HEK293 (cell line): ENCODE measurements at regions not wholly inside any gene's neighbourhood (a gene's known extent, or its start where the extent isn't known, plus 50 kb on each side); places are given as distances from the start of the nearest gene placed in this dataset.

Source experiments
- CTCF ChIA-PET: fragments of 350-600 bp; formaldehyde crosslinking; extraction: SDS; loops from one replicate; lab custom pipeline; 2021; ENCODE audit warnings: antibody characterized with exemption; lab: Yijun Ruan, JAX
- POLR2A ChIA-PET: fragments of 300-600 bp; formaldehyde crosslinking; extraction: SDS; loops from one replicate; lab custom pipeline; 2020; ENCODE audit warnings: antibody characterized with exemption, inconsistent platforms; lab: Yijun Ruan, JAX
- H3K27ac ChIP-seq: fragments of 200-500 bp; sonication (Bioruptor generic); 2 replicates; pipeline ENCODE4 v1.5.1; 2014; ENCODE audit warnings: low read depth, low read length, control low read depth, inconsistent platforms; ENCODE audit errors: extremely low read depth
- H3K36me3 ChIP-seq, 2 experiments: fragments of 200-500 bp in 1 of 2; sonication (Bioruptor generic) in 1 of 2; 1 replicate in 1 of 2; 2 replicates in 1 of 2; pipeline ENCODE4 v1.5.1; 2014 to 2017; ENCODE audit warnings: inconsistent platforms in 2 of 2, low read length in 2 of 2; ENCODE audit not compliant: control insufficient read depth in 2 of 2, insufficient read depth in 1 of 2
- H3K4me1 ChIP-seq: fragments of 200-500 bp; sonication (Bioruptor generic); 2 replicates; pipeline ENCODE4 v1.5.1; 2014; ENCODE audit warnings: mild to moderate bottlenecking, low read length, inconsistent platforms; ENCODE audit not compliant: control insufficient read depth, insufficient read depth
- H3K4me3 ChIP-seq: 2 replicates; pipeline ENCODE4 v1.5.1; 2011; ENCODE audit warnings: low read depth, mild to moderate bottlenecking, control low read depth, low read length, moderate library complexity
- H3K9me3 ChIP-seq: fragments of 200-500 bp; sonication (Bioruptor generic); 2 replicates; pipeline ENCODE4 v1.5.1; 2014; ENCODE audit warnings: low read depth, low read length, inconsistent platforms; ENCODE audit not compliant: control insufficient read depth, insufficient read depth
- GLI4 ChIP-seq: fragments of 450-650 bp; formaldehyde crosslinking; IDR thresholded peaks from 2 replicates; pipeline ENCODE4 v1.5.1; 2016; ENCODE audit warnings: missing biosample characterization, missing genetic modification characterization
- GLIS1 ChIP-seq: fragments of 450-650 bp; formaldehyde crosslinking; IDR thresholded peaks from 2 replicates; pipeline ENCODE4 v1.5.1; 2016; ENCODE audit warnings: missing biosample characterization, missing genetic modification characterization
- GLIS2 ChIP-seq: fragments of 450-650 bp; formaldehyde crosslinking; IDR thresholded peaks from 2 replicates; pipeline ENCODE4 v1.5.1; 2016; ENCODE audit warnings: missing biosample characterization, missing genetic modification characterization
- KLF10 ChIP-seq: fragments of 450-650 bp; IDR thresholded peaks from 2 replicates; pipeline ENCODE4 v1.5.1; 2018; ENCODE audit warnings: missing biosample characterization, mild to moderate bottlenecking, missing genetic modification characterization
- RBAK ChIP-seq: fragments of 450-650 bp; formaldehyde crosslinking; IDR thresholded peaks from 2 replicates; pipeline ENCODE4 v1.5.1; 2016; ENCODE audit warnings: missing biosample characterization, missing genetic modification characterization
- SALL2 ChIP-seq: fragments of 450-650 bp; formaldehyde crosslinking; IDR thresholded peaks from 2 replicates; pipeline ENCODE4 v1.5.0; 2017; ENCODE audit warnings: missing biosample characterization, mild to moderate bottlenecking, missing genetic modification characterization, borderline replicate concordance
- SETDB1 ChIP-seq: IDR thresholded peaks from one replicate; pipeline ENCODE4 v1.6.1; 2017; ENCODE audit warnings: mild to moderate bottlenecking, low read length, moderate library complexity, mixed read lengths; ENCODE audit not compliant: insufficient read length
- SP7 ChIP-seq: fragments of 450-650 bp; formaldehyde crosslinking; IDR thresholded peaks from 2 replicates; pipeline ENCODE4 v1.5.1; 2016; ENCODE audit warnings: missing biosample characterization, missing genetic modification characterization
- ZBTB21 ChIP-seq: fragments of 450-650 bp; formaldehyde crosslinking; IDR thresholded peaks from 2 replicates; pipeline ENCODE4 v1.5.1; 2017; ENCODE audit warnings: missing biosample characterization, missing genetic modification characterization
- ZBTB48 ChIP-seq: fragments of 450-650 bp; formaldehyde crosslinking; IDR thresholded peaks from 2 replicates; pipeline ENCODE4 v1.5.1; 2016; ENCODE audit warnings: missing biosample characterization, missing genetic modification characterization
- ZFP3 ChIP-seq: fragments of 450-650 bp; formaldehyde crosslinking; IDR thresholded peaks from 2 replicates; pipeline ENCODE4 v1.5.1; 2016; ENCODE audit warnings: low read depth, missing biosample characterization, missing genetic modification characterization
- ZNF114 ChIP-seq: fragments of 450-650 bp; formaldehyde crosslinking; IDR thresholded peaks from 2 replicates; pipeline ENCODE4 v1.5.0; 2017; ENCODE audit warnings: missing biosample characterization, missing genetic modification characterization
- ZNF138 ChIP-seq: fragments of 450-650 bp; formaldehyde crosslinking; IDR thresholded peaks from 2 replicates; pipeline ENCODE4 v1.5.1; 2016; ENCODE audit warnings: missing biosample characterization, missing genetic modification characterization, borderline replicate concordance
- ZNF404 ChIP-seq: fragments of 450-650 bp; formaldehyde crosslinking; IDR thresholded peaks from 2 replicates; pipeline ENCODE4 v1.5.1; 2017; ENCODE audit warnings: missing biosample characterization, missing genetic modification characterization
- ZNF510 ChIP-seq: fragments of 450-650 bp; formaldehyde crosslinking; IDR thresholded peaks from 2 replicates; pipeline ENCODE4 v1.5.1; 2018; ENCODE audit warnings: mild to moderate bottlenecking, missing genetic modification characterization, missing biosample characterization; ENCODE audit not compliant: insufficient replicate concordance
- ZNF514 ChIP-seq: fragments of 450-650 bp; formaldehyde crosslinking; IDR thresholded peaks from 2 replicates; pipeline ENCODE4 v1.5.1; 2016; ENCODE audit warnings: missing biosample characterization, missing genetic modification characterization
- ZNF529 ChIP-seq: fragments of 450-650 bp; formaldehyde crosslinking; IDR thresholded peaks from 2 replicates; pipeline ENCODE4 v1.5.1; 2017; ENCODE audit warnings: missing genetic modification characterization, missing biosample characterization; ENCODE audit not compliant: insufficient replicate concordance
- ZNF548 ChIP-seq: fragments of 450-650 bp; formaldehyde crosslinking; IDR thresholded peaks from 2 replicates; pipeline ENCODE4 v1.5.1; 2016; ENCODE audit warnings: missing biosample characterization, missing genetic modification characterization
- ZNF623 ChIP-seq: fragments of 450-650 bp; formaldehyde crosslinking; IDR thresholded peaks from 2 replicates; pipeline ENCODE4 v1.5.1; 2016; ENCODE audit warnings: missing biosample characterization, missing genetic modification characterization
- ZNF658 ChIP-seq: fragments of 450-650 bp; formaldehyde crosslinking; IDR thresholded peaks from 2 replicates; pipeline ENCODE4; 2016; ENCODE audit warnings: missing biosample characterization, missing genetic modification characterization
- ZNF664 ChIP-seq: fragments of 450-650 bp; formaldehyde crosslinking; IDR thresholded peaks from 2 replicates; pipeline ENCODE4 v1.5.1; 2016; ENCODE audit warnings: missing biosample characterization, missing genetic modification characterization
- ZNF792 ChIP-seq: fragments of 450-650 bp; formaldehyde crosslinking; IDR thresholded peaks from 2 replicates; pipeline ENCODE4 v1.5.1; 2016; ENCODE audit warnings: missing biosample characterization, missing genetic modification characterization
- ZSCAN18 ChIP-seq: fragments of 450-650 bp; formaldehyde crosslinking; IDR thresholded peaks from 2 replicates; pipeline ENCODE4 v1.5.1; 2016; ENCODE audit warnings: missing biosample characterization, missing genetic modification characterization
- TF ChIP-seq, protein P1 (sequence below): fragments of 450-650 bp; formaldehyde crosslinking; conservative IDR thresholded peaks from 2 replicates; pipeline ENCODE4 v1.5.1; 2016; ENCODE audit warnings: low read depth, missing biosample characterization, missing genetic modification characterization
- TF ChIP-seq, protein P2 (sequence below): fragments of 450-650 bp; formaldehyde crosslinking; IDR thresholded peaks from 2 replicates; pipeline ENCODE4 v1.5.1; 2016; ENCODE audit warnings: missing biosample characterization, missing genetic modification characterization

GRCh38 chr1:168447871-168448270 lies 95.9 kb downstream of the XCL2 start:
- H3K27ac ChIP-seq, result no peak overlapping the region
- no peaks in the 10 kb centered on the region for H3K4me1 ChIP-seq
- no peak for TF ChIP-seq ZNF664 (tag by site-specific recombination)
- H3K9me3 ChIP-seq, result no peaks in the 10 kb centered on the region
- CTCF ChIA-PET, result interaction anchor here (0.9 kb wide), 1 partner anchor 105 kb away, joined by 4 read pairs; no protein-coding TSS in a partner anchor
- POLR2A ChIA-PET, result no interaction called here
- no peak overlapping the region for H3K4me3 ChIP-seq
- H3K36me3 ChIP-seq, result peaks cover 0 to 2% of the 10 kb centered on the region in 2 experiments; a peak in 1 of 3 replicates

- Histone ChIP-seq H3K9me3 (no peaks in the 10 kb centered on the region), H3K36me3 (no peaks in the 10 kb centered on the region), H3K27ac (no peak overlapping the region), H3K4me3 (no peak overlapping the region), H3K4me1 (no peaks in the 10 kb centered on the region)
- POLR2A ChIA-PET, result no interaction called here
- CTCF ChIA-PET, result interaction anchor here (0.7 to 1.5 kb wide), 2 partner anchors 129 to 157 kb away, joined by 3 read pairs; no protein-coding TSS in a partner anchor
- TF ChIP-seq ZNF658 (no peak), RBAK (no peak), ZNF529 (tag by site-specific recombination) (no peak), ZNF792 (tag by site-specific recombination) (no peak), SALL2 (tag by site-specific recombination) (no peak)
- TF ChIP-seq, protein P1, sequence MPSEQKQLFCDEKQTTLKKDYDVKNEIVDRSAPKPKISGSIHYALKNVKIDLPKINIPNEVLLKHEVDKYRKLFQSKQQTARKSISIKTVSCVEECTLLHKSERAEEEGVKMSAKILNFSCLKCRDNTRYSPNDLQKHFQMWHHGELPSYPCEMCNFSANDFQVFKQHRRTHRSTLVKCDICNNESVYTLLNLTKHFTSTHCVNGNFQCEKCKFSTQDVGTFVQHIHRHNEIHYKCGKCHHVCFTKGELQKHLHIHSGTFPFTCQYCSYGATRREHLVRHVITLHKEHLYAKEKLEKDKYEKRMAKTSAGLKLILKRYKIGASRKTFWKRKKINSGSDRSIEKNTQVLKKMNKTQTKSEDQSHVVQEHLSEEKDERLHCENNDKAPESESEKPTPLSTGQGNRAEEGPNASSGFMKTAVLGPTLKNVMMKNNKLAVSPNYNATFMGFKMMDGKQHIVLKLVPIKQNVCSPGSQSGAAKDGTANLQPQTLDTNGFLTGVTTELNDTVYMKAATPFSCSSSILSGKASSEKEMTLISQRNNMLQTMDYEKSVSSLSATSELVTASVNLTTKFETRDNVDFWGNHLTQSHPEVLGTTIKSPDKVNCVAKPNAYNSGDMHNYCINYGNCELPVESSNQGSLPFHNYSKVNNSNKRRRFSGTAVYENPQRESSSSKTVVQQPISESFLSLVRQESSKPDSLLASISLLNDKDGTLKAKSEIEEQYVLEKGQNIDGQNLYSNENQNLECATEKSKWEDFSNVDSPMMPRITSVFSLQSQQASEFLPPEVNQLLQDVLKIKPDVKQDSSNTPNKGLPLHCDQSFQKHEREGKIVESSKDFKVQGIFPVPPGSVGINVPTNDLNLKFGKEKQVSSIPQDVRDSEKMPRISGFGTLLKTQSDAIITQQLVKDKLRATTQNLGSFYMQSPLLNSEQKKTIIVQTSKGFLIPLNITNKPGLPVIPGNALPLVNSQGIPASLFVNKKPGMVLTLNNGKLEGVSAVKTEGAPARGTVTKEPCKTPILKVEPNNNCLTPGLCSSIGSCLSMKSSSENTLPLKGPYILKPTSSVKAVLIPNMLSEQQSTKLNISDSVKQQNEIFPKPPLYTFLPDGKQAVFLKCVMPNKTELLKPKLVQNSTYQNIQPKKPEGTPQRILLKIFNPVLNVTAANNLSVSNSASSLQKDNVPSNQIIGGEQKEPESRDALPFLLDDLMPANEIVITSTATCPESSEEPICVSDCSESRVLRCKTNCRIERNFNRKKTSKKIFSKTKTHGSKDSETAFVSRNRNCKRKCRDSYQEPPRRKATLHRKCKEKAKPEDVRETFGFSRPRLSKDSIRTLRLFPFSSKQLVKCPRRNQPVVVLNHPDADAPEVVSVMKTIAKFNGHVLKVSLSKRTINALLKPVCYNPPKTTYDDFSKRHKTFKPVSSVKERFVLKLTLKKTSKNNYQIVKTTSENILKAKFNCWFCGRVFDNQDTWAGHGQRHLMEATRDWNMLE (tag by site-specific recombination), result no peak
These were observed 97.7 kb downstream of the XCL2 start for GRCh38 chr1:168446081-168446480.

GRCh38 chr1:168443899-168444298 lies 99.9 kb downstream of the XCL2 start:
- H3K9me3 ChIP-seq, result no peaks in the 10 kb centered on the region
- ChIA-PET CTCF (interaction anchor here (1.0 kb wide), 1 partner anchor 160 kb away, joined by 3 read pairs; no protein-coding TSS in a partner anchor), POLR2A (no interaction called here)
- no peak overlapping the region for H3K4me3 ChIP-seq
- no peaks in the 10 kb centered on the region for H3K36me3 ChIP-seq
- H3K27ac ChIP-seq, result no peak overlapping the region
- no peaks in the 10 kb centered on the region for H3K4me1 ChIP-seq
- TF ChIP-seq ZSCAN18 (tag by site-specific recombination), result no peak
- TF ChIP-seq ZBTB48 (tag by site-specific recombination), result no peak
- TF ChIP-seq KLF10 (tag by site-specific recombination), result no peak
- TF ChIP-seq GLIS1 (tag by site-specific recombination), result no peak
- TF ChIP-seq SETDB1, result no peak
- no peak for TF ChIP-seq GLI4
- TF ChIP-seq SP7, result no peak
- TF ChIP-seq ZNF138 (tag by site-specific recombination), result no peak
- no peak for TF ChIP-seq ZNF404 (tag by site-specific recombination)
- no peak for TF ChIP-seq ZNF514 (tag by site-specific recombination)
- TF ChIP-seq ZNF510 (tag by site-specific recombination), result no peak
- TF ChIP-seq ZNF114 (tag by site-specific recombination), result no peak
- no peak for TF ChIP-seq ZNF623 (tag by site-specific recombination)
- TF ChIP-seq ZNF529 (tag by site-specific recombination), result no peak
- no peak for TF ChIP-seq ZFP3
- TF ChIP-seq ZNF548 (tag by site-specific recombination), result no peak
- TF ChIP-seq, protein P2, sequence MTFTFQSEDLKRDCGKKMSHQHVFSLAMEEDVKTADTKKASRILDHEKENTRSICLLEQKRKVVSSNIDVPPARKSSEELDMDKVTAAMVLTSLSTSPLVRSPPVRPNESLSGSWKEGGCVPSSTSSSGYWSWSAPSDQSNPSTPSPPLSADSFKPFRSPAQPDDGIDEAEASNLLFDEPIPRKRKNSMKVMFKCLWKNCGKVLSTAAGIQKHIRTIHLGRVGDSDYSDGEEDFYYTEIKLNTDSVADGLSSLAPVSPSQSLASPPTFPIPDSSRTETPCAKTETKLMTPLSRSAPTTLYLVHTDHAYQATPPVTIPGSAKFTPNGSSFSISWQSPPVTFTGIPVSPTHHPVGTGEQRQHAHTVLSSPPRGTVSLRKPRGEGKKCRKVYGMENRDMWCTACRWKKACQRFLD, result no peak
- no peak for TF ChIP-seq ZBTB21 (tag by site-specific recombination)
- TF ChIP-seq GLIS2 (tag by site-specific recombination), result no peak
